ENCODE measurements at regions not wholly inside any gene's neighbourhood (a gene's known extent, or its start where the extent isn't known, plus 50 kb on each side); places are given as distances from the start of the nearest gene placed in this dataset.
A peak's percentile ranks its signal among the peaks of the same experiment; 100 is the strongest.

DNA sequence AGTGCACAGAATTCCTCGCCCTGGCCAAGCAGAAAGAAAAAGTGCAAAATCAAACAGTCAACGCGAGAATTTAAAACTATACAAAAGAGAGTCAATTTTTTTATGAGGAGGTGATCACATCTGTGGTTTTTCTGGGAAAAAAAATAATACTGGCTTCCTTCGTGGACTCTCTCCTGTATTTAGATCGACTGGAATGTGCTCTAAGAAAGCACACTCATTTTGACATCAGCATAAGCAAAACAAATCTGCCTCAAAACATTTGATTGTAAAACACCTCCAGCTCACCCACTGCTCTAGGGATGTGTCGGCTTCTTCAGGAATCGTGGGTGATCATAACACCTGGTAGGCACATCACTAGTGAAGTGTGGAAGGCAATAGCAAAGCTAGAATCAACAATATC lies 417.4 kb upstream of the FAT1 start:
- no peak overlapping the region for H3K27ac ChIP-seq
- H3K4me2 ChIP-seq = no peak overlapping the region
- H3K36me3 ChIP-seq = no peaks in the 10 kb centered on the region
- H3K4me3 ChIP-seq = no peak overlapping the region
- Mint-ChIP-seq H3K27ac (no peak overlapping the region), H3K27me3 (ENCODE audit: insufficient read depth, low read depth) (no peaks in the 10 kb centered on the region), H3K4me3 (no peak overlapping the region), H3K4me1 (peaks cover 4% of the 10 kb centered on the region), H3K36me3 (no peaks in the 10 kb centered on the region), H3K9me3 (no peaks in the 10 kb centered on the region)
- no peaks in the 10 kb centered on the region for H3K27me3 ChIP-seq
- H4K20me1 ChIP-seq (ENCODE audit: low read depth) = no peaks in the 10 kb centered on the region
- no peak overlapping the region for H3K9ac ChIP-seq
- no peaks in the 10 kb centered on the region for H3K79me2 ChIP-seq (ENCODE audit: low read depth)
- H3K4me1 ChIP-seq = no peaks in the 10 kb centered on the region
- no peaks in the 10 kb centered on the region for H3K9me3 ChIP-seq (ENCODE audit: low read depth)
- TF ChIP-seq, protein P1, sequence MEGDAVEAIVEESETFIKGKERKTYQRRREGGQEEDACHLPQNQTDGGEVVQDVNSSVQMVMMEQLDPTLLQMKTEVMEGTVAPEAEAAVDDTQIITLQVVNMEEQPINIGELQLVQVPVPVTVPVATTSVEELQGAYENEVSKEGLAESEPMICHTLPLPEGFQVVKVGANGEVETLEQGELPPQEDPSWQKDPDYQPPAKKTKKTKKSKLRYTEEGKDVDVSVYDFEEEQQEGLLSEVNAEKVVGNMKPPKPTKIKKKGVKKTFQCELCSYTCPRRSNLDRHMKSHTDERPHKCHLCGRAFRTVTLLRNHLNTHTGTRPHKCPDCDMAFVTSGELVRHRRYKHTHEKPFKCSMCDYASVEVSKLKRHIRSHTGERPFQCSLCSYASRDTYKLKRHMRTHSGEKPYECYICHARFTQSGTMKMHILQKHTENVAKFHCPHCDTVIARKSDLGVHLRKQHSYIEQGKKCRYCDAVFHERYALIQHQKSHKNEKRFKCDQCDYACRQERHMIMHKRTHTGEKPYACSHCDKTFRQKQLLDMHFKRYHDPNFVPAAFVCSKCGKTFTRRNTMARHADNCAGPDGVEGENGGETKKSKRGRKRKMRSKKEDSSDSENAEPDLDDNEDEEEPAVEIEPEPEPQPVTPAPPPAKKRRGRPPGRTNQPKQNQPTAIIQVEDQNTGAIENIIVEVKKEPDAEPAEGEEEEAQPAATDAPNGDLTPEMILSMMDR (IDR thresholded peaks at IDR 0.05) = no peak
- TF ChIP-seq EZH2 (IDR thresholded peaks at IDR 0.05) = no peak
- TF ChIP-seq EZH2phosphoT487 (IDR thresholded peaks at IDR 0.05) = no peak
- no peaks in the 10 kb centered on the region for H3F3A ChIP-seq (ENCODE audit: low read depth)
- no peak overlapping the region for H2AFZ ChIP-seq (replicated peaks)
- DNase-seq (ENCODE audit: low spot score) = no peak

DNA sequence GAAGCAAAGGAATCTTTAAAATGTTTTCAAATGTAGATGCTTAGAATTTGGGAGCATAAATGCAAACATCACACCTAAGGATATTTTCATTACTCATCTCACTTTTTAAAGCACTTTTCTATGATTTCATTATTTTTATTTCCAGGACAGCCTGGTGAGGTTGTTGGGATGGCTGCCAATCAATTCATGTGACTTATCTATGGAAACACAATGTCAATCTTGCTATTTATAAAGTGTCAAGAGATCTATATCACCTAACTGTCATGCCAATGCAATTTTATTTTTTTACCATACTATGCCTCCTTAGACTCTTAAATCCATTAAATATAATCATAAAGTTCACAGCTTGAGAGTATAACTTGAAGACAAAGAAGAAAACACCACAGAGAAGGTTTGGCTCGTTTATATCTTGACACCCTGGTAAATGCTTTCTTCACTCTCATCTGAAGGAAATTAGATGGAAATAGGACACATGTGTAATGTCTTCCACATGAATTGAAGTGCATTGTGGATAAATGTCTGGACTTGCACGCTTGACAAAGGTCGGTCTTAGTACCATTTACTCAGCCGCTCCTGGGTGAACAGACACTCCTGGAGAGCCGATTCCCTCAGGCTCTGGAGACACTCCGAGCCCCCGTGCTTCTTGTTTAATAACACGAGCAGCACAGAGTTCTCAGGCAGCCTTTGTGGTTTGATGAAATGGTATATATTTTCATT lies 425.7 kb upstream of the FAT1 start:
- no peak overlapping the region for H3K9ac ChIP-seq
- Mint-ChIP-seq H3K27me3 (ENCODE audit: insufficient read depth, low read depth) (peaks cover 2% of the 10 kb centered on the region), H3K36me3 (no peaks in the 10 kb centered on the region), H3K27ac (no peak overlapping the region), H3K4me1 (no peaks in the 10 kb centered on the region), H3K9me3 (no peaks in the 10 kb centered on the region), H3K4me3 (no peak overlapping the region)
- TF ChIP-seq, protein P1 (IDR thresholded peaks at IDR 0.05) = no peak
- TF ChIP-seq EZH2 (IDR thresholded peaks at IDR 0.05) (no peak), EZH2phosphoT487 (IDR thresholded peaks at IDR 0.05) (no peak)
- H3K79me2 ChIP-seq (ENCODE audit: low read depth) = no peaks in the 10 kb centered on the region
- no peak overlapping the region for H2AFZ ChIP-seq (replicated peaks)
- no peaks in the 10 kb centered on the region for H4K20me1 ChIP-seq (ENCODE audit: low read depth)
- H3K4me2 ChIP-seq = no peak overlapping the region
- H3K36me3 ChIP-seq = no peaks in the 10 kb centered on the region
- no peak for DNase-seq (ENCODE audit: low spot score)
- H3K27me3 ChIP-seq = no peaks in the 10 kb centered on the region
- no peaks in the 10 kb centered on the region for H3K9me3 ChIP-seq (ENCODE audit: low read depth)
- H3K4me1 ChIP-seq = no peaks in the 10 kb centered on the region
- H3K4me3 ChIP-seq = no peak overlapping the region
- H3K27ac ChIP-seq = no peak overlapping the region
- H3F3A ChIP-seq (ENCODE audit: low read depth) = no peaks in the 10 kb centered on the region

DNA sequence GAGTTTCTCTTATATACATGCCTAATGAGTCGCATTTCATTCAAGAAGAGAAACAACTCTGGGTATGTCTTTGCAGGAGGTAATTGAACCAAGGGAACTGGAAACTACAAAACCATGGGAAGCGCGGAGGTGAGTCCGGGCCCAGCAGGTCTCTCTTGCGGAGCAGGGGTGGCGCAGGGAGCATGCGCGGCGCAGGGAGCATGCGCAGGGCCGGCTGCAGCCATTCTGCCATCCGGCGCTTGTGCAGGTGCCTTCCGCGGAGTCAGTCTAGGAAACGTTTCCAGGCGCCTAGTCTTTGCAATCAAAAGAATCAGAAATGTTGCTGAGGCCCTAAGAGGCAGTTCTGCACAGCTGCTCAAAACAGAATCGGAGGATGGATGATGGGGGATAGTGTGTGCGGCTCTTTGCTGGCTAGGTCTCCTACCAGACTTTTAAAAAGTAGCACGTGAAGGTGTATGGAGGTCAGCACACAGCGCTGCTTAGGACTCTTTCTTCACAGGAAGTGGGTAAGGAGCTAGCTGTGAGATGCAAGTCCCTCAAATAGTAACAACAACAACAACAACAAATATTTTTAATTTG lies 433.8 kb upstream of the FAT1 start:
- no peak overlapping the region for H3K4me3 ChIP-seq
- no peaks in the 10 kb centered on the region for H3K27me3 Mint-ChIP-seq (ENCODE audit: insufficient read depth, low read depth)
- H3K36me3 ChIP-seq = peaks cover 4% of the 10 kb centered on the region
- no peak overlapping the region for H3K4me2 ChIP-seq
- no peak overlapping the region for H3K9ac ChIP-seq
- no peak overlapping the region for H3K4me3 Mint-ChIP-seq
- no peaks in the 10 kb centered on the region for H4K20me1 ChIP-seq (ENCODE audit: low read depth)
- no peaks in the 10 kb centered on the region for H3K36me3 Mint-ChIP-seq
- no peak overlapping the region for H3K27ac Mint-ChIP-seq
- peaks cover 12% of the 10 kb centered on the region for H3K9me3 Mint-ChIP-seq
- TF ChIP-seq, protein P1 (IDR thresholded peaks at IDR 0.05) = no peak
- TF ChIP-seq EZH2 (IDR thresholded peaks at IDR 0.05) (no peak), EZH2phosphoT487 (IDR thresholded peaks at IDR 0.05) (no peak)
- no peaks in the 10 kb centered on the region for H3K4me1 ChIP-seq
- no peaks in the 10 kb centered on the region for H3K79me2 ChIP-seq (ENCODE audit: low read depth)
- H3F3A ChIP-seq (ENCODE audit: low read depth) = no peaks in the 10 kb centered on the region
- peaks cover 11% of the 10 kb centered on the region for H3K4me1 Mint-ChIP-seq
- no peak for DNase-seq (ENCODE audit: low spot score)
- peak overlapping the region; percentile 19 for H2AFZ ChIP-seq (replicated peaks)
- no peaks in the 10 kb centered on the region for H3K27me3 ChIP-seq
- no peak overlapping the region for H3K27ac ChIP-seq
- no peaks in the 10 kb centered on the region for H3K9me3 ChIP-seq (ENCODE audit: low read depth)

All from neural progenitor cell (in vitro differentiated cells).